LNCaP clone FGC (cell line): ENCODE measurements at regions not wholly inside any gene's neighbourhood (a gene's known extent, or its start where the extent isn't known, plus 50 kb on each side); places are given as distances from the start of the nearest gene placed in this dataset.

Source experiments
- DNase-seq: peaks from one replicate; pipeline ENCODE4 v3.0.0-alpha.2; 2011; ENCODE audit warnings: low read depth
- H3K4me3 ChIP-seq: 2 replicates; pipeline ENCODE4 v1.5.1; 2011; ENCODE audit warnings: mild to moderate bottlenecking, low read depth, low read length, control low read depth
- CTCF ChIP-seq: IDR thresholded peaks from 2 replicates; pipeline ENCODE4 v1.5.1; 2012; ENCODE audit warnings: mild to moderate bottlenecking; ENCODE audit not compliant: control insufficient read depth, insufficient read depth; ENCODE audit errors: extremely low read depth

GRCh38 chr12:65619018-65619417 is 205.3 kb upstream of the HMGA2 start:
- no peak overlapping the region for H3K4me3 ChIP-seq
- DNase-seq = no peak
- no peak for TF ChIP-seq CTCF

GRCh38 chr12:65620046-65620445 is 204.2 kb upstream of the HMGA2 start:
- no peak for DNase-seq
- H3K4me3 ChIP-seq = no peak overlapping the region
- no peak for TF ChIP-seq CTCF

- no peak overlapping the region for H3K4me3 ChIP-seq
- no peak for DNase-seq
- no peak for TF ChIP-seq CTCF
Observed at GRCh38 chr12:65622056-65622455, 202.2 kb upstream of the HMGA2 start.

GRCh38 chr12:65623507-65623906 is 200.8 kb upstream of the HMGA2 start:
- H3K4me3 ChIP-seq = no peak overlapping the region
- no peak for TF ChIP-seq CTCF
- DNase-seq = no peak

- no peak for DNase-seq
- TF ChIP-seq CTCF = no peak
- no peak overlapping the region for H3K4me3 ChIP-seq
Observed at GRCh38 chr12:65624554-65625086, 199.7 kb upstream of the HMGA2 start.

- no peak for DNase-seq
- TF ChIP-seq CTCF = no peak
- no peak overlapping the region for H3K4me3 ChIP-seq
Observed at GRCh38 chr12:65628061-65628460, 196.2 kb upstream of the HMGA2 start.

GRCh38 chr12:65630555-65630954 is 193.7 kb upstream of the HMGA2 start:
- TF ChIP-seq CTCF = no peak
- DNase-seq = peak; percentile 90
- H3K4me3 ChIP-seq = no peak overlapping the region
